ENCODE measurements at regions not wholly inside any gene's neighbourhood (a gene's known extent, or its start where the extent isn't known, plus 50 kb on each side); places are given as distances from the start of the nearest gene placed in this dataset.

GRCh38 chr10:129387258-129387525 lies 79.8 kb upstream of the MGMT start:
- BruUV-seq (replicated peaks), result no TSS peak
- H3K4me1 ChIP-seq (ENCODE audit: control insufficient read depth, extremely low read depth, insufficient read depth, low read length), result no peaks in the 10 kb centered on the region
- FAIRE-seq (no peak), DNase-seq (ENCODE audit: low read depth, low spot score) (no peak)
- ChIA-PET CTCF (no interaction called here), POLR2A (no interaction called here)
- H3K36me3 ChIP-seq (ENCODE audit: control insufficient read depth in 2 of 2, extremely low read depth in 1 of 2, insufficient read depth in 2 of 2, low read length in 2 of 2), result no peaks in the 10 kb centered on the region
- no peaks in the 10 kb centered on the region for H3K27me3 ChIP-seq (ENCODE audit: control insufficient read depth in 2 of 2, insufficient read depth in 2 of 2, low read length in 2 of 2)
- intact Hi-C loops (cut with micrococcal nuclease), result no loop called here
- no peaks in the 10 kb centered on the region for H3K9me3 ChIP-seq (replicated peaks; ENCODE audit: control insufficient read depth, insufficient read depth, low read length)
- H3K4me2 ChIP-seq (ENCODE audit: insufficient read depth, low read length), result no peak overlapping the region
- H3K27ac ChIP-seq (ENCODE audit: insufficient read depth, low read depth, low read length), result no peak overlapping the region
- no peak overlapping the region for H3K4me3 ChIP-seq (replicated peaks in 1 of 3; ENCODE audit: insufficient read depth in 1 of 3, low read depth in 1 of 3, low read length in 3 of 3)
- TF ChIP-seq POLR2AphosphoS5 (IDR thresholded peaks at IDR 0.05; ENCODE audit: insufficient read depth, low read depth, low read length), result no peak
- no peak for TF ChIP-seq EZH2 (IDR thresholded peaks at IDR 0.05; ENCODE audit: borderline replicate concordance, low read depth, low read length, severe bottlenecking)
- TF ChIP-seq POLR2A (IDR thresholded peaks at IDR 0.05; ENCODE audit: low read depth, low read length), result no peak
- no peak for TF ChIP-seq MYC (IDR thresholded peaks at IDR 0.05; ENCODE audit: low read depth, low read length)
- no peak for TF ChIP-seq MAX (IDR thresholded peaks at IDR 0.05; ENCODE audit: insufficient read depth, insufficient read length)
- TF ChIP-seq, protein P1, sequence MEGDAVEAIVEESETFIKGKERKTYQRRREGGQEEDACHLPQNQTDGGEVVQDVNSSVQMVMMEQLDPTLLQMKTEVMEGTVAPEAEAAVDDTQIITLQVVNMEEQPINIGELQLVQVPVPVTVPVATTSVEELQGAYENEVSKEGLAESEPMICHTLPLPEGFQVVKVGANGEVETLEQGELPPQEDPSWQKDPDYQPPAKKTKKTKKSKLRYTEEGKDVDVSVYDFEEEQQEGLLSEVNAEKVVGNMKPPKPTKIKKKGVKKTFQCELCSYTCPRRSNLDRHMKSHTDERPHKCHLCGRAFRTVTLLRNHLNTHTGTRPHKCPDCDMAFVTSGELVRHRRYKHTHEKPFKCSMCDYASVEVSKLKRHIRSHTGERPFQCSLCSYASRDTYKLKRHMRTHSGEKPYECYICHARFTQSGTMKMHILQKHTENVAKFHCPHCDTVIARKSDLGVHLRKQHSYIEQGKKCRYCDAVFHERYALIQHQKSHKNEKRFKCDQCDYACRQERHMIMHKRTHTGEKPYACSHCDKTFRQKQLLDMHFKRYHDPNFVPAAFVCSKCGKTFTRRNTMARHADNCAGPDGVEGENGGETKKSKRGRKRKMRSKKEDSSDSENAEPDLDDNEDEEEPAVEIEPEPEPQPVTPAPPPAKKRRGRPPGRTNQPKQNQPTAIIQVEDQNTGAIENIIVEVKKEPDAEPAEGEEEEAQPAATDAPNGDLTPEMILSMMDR (IDR thresholded peaks at IDR 0.05; ENCODE audit: extremely low read depth in 1 of 2, insufficient read depth in 1 of 2, low read depth in 1 of 2, low read length in 2 of 2), result no peak
- no peak for TF ChIP-seq JUN (IDR thresholded peaks at IDR 0.05; ENCODE audit: borderline replicate concordance, insufficient read depth, insufficient read length, low read depth)
- no peak for TF ChIP-seq GATA2 (IDR thresholded peaks at IDR 0.05; ENCODE audit: insufficient read depth, insufficient read length, low read depth, low read length)
- TF ChIP-seq FOS (IDR thresholded peaks at IDR 0.05; ENCODE audit: borderline replicate concordance, insufficient read depth, low read length), result no peak
- no peaks in the 10 kb centered on the region for H4K20me1 ChIP-seq (replicated peaks; ENCODE audit: control insufficient read depth, extremely low read depth, insufficient read depth, low read length)
- dilution Hi-C loops (cut with MboI; ENCODE audit: extremely low pct_ligation_motif_present, low sequenced_read_pairs), result no loop called here
- H3K9ac ChIP-seq (replicated peaks; ENCODE audit: extremely low read depth, insufficient read depth, low read length), result no peak overlapping the region
- no peaks in the 10 kb centered on the region for H3K9me1 ChIP-seq (replicated peaks; ENCODE audit: control insufficient read depth, extremely low read depth, insufficient read depth, low read length)
- no peak overlapping the region for H2AFZ ChIP-seq (ENCODE audit: low read depth, low read length)
- no peaks in the 10 kb centered on the region for H3K79me2 ChIP-seq (ENCODE audit: control insufficient read depth, insufficient read depth, low read length)
